HG03520 (cell line): ENCODE measurements at regions not wholly inside any gene's neighbourhood (a gene's known extent, or its start where the extent isn't known, plus 50 kb on each side); places are given as distances from the start of the nearest gene placed in this dataset.

ENCODE experiments used
- ATAC-seq: cut with Tn5 transposase; IDR thresholded peaks from one replicate; pipeline ENCODE4 v1.9.1; 2021; ENCODE audit warnings: mild to moderate bottlenecking, moderate library complexity; ENCODE audit not compliant: unreplicated experiment

DNA sequence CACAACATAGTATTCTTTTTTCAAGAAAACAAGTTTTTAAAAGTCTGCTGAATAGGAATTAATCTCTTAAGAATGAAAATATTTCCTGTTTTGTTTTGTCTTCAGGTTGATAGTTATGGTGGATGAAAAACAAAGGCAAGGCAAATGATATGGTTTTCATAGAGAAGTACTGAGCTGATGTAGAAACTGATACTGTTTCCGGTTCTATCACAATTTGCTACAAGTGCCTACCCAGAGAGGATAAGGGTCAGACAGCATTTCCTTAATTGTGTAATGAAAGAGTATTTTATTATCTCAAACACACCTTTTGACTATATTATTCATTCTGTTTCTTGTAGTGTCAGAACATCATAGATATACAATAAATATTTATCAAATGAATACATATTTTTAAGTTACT is 836.3 kb downstream of the SQOR start:
- no peak for ATAC-seq

- no peak for ATAC-seq
Observed at GRCh38 chr15:46489276-46489675, 854.4 kb downstream of the SQOR start.

GRCh38 chr15:46496491-46497115 is 861.8 kb downstream of the SQOR start:
- ATAC-seq: no peak

DNA sequence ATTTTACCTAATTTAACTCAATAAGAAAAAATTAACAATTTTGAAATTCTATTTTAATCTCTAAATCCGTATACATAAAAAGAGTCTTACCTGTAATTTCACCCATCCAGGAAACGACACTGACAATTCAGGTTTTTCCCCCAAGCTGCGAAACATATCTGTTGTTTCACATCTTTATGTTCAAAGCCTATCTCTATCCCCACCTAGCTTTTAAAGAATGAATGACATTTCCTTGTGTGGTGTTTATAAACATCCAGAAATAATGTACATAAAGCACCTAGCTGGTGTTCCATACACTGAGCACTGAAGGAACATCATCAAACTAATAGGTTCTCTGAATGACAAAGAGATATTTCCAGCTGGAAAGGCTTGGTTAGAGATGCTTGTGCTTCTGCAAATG is 867.8 kb downstream of the SQOR start:
- no peak for ATAC-seq

- ATAC-seq: no peak
Observed at GRCh38 chr15:46518381-46518780, 883.6 kb downstream of the SQOR start.

- no peak for ATAC-seq
Observed at GRCh38 chr15:46523701-46524100, 888.9 kb downstream of the SQOR start.

DNA sequence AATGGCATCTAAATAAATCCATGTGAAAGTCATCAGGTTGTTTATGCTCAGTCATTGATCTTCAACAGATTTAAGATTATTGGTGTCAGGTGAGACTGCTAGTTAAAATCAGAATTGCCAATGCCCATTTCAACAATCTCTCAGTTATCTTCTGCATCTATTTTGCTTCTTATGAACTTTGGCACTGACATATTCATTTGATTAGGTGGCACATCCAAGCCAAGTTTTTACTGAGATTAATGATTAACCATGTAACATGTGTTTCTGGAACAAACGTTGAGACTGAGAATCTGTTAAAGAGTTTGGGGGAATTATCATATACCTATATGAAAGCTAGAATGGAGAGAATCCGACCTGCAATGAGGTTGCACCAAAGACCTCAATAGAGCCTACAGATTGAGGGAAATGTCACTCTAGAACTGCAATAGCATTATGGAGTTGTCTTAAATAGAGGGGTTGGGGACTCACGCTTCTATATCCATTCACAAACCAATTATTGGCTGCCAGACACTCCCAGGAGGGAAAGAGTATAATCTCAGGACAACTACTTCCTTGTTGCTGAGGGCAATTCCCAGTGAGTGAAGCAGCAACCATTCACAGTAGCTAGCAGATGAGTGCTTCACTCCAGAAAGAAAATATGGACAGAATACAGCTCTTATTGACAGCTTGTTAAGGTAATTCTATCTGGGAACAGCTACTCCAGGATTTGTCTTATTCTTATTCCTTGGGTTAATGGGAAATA is 891.3 kb downstream of the SQOR start:
- no peak for ATAC-seq

GRCh38 chr15:46526726-46527110 is 891.9 kb downstream of the SQOR start:
- no peak for ATAC-seq

- no peak for ATAC-seq
Observed at GRCh38 chr15:46543626-46544025, 908.8 kb downstream of the SQOR start.

DNA sequence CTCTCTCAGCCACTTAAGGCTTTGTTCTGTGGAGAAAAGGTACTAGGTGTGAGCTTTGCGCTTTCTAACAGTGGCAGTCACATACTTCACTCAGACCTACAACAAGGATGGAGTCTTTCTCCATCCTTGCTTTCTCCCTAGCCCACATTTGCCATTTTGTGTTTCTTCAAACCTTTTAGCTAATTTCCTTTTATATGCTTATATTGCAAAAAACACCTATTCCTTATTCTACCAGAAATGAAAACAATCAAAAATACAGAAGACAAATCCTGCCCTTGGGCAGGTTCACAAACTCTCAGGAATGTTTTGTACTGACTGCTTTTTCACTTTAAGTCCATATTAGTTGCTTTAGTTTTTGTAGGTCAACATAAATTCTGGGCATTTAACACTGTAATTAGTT is 914.2 kb downstream of the SQOR start:
- no peak for ATAC-seq

DNA sequence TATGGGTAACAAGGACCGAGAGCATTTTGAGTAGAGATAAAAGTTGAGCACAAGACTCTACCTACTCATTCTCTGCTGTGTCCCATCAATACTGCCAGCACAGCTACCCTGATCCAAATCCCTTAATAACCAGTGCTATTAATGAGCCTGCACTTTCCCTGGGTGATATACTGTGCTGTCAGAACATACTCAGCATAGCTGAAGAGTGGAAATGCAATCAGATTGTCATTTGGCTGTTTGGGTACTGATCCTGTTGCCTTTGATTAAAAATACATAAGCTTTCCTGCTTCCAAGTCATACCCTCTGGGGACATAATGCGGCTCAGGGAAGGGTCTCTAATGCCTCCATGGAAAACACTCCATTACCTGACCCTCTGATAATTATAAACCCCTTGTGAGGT is 917.5 kb downstream of the SQOR start:
- no peak for ATAC-seq

DNA sequence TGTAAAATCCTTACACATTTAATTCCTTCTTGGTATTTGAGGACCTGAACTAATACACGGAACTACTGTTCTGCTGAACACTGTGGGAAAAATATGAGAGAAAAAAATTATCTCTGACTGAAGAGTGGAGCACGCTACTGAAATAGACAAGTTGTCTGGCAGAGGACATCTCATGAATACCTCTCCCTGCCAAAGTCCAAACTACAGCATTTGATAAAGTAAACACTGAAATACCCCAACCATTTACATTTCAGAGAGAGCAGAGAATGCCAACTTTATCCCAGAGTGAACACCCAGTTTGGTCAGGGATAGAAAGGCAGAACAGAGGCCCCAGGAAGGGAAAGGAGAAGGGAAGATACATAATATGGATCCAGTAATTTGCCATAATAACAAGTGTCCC is 920.7 kb downstream of the SQOR start:
- no peak for ATAC-seq

GRCh38 chr15:46556010-46556409 is 921.2 kb downstream of the SQOR start:
- no peak for ATAC-seq

DNA sequence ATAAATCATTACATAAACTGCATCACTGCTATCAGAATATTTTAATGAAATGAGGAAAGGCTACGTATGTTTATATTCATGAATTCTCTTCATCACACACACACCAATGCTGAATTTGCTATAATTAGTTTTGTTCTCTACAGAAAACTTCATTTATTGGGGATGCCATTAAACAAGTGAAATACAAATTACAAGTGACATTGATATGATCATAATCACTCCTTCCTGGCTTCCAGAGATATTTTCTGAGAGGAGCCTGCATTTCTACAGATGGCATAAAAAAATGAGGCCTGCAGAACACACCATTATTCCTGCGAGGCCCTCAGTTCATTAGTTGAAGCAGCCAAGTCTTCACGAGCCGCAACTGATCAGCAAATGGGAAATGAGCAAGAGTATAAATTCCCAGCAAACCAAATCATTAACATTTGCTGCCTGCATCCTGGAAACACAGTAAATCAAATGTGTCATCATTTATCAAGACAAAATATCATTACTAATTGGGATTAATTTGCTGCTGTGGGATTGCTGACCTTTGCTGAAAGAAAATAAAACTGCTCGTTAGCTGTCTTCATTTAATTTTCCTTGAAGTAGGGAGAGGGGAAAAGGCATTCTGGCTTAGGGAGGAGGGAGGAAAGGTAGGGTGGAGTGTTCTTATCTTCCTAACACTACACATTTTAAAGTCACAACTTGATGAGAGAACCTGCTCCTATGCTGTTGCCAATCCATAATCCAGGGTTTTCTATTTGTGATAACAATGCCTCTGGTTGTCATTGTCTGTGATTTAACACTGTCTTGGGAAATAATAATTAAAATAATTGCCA is 921.9 kb downstream of the SQOR start:
- no peak for ATAC-seq

GRCh38 chr15:46567968-46568367 is 933.1 kb downstream of the SQOR start:
- ATAC-seq: no peak

DNA sequence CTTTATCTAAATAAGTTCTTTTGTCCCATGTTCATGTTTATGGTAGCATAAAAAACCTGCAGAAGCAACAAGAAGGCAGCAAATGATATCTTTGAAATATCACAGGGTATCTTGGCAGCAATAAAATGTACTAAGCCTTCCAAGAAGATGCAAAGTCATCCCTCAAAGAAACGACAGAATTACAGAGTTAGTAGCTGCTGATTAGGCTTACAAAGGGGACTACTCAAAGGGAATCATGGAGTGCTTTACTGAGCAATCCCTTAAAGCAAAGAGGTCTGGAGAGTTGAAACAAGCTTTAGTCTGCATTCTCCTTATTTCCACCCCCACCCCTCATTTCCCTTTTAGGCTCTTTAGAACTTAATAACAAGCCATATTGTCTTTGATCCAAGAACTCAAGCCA is 935.0 kb downstream of the SQOR start:
- ATAC-seq: no peak

DNA sequence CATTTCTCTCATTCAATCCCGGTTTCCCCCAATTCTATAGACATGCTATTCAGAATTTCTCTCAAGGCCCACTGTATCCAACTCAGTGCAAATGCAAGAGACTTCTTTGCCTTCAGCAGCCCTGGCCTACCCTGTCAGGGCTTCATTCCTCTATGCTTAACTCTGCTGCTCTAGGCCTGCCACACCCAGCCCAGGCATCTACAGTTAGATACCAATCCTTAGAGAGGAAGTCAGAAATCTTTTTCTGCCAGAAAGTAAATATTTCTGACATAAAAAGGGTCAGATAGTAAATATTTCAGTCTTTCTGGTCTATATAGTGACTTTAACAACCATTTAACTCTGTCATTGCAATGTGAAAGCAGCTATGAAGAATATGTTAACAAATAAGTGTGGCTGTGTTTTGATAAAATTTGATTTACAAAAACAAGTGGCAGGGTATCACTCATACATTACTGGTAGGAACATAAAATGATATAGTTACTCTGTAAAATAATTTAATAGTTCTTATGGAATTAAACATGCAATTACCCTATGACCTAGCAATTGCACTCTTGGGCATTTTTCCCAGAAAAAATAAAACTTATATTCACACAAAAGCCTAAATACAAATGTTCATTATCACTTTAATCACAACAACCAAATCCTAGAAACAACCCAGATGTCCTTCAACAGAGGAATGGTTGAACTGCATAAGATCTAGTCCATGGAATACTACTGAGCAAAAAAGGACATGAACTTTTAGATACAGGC is 942.0 kb downstream of the SQOR start:
- no peak for ATAC-seq

DNA sequence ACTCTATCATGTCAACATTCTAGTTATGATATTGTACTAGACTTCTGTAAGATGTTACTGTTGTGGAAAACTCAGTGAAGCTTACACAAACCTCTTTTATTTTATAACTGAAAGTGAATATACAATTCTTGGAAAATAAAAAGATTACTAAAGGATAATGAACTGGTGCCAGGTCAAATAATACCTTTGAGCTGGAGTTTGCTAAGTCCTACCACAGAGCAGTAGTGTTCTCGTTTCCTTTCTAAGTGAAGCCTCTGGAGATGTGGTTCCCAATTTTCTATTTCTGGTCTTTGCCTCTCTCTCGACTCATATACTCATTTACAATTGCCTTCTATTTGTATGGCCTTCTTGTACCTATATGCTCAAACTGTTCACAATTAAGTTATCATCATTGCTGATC is 942.9 kb downstream of the SQOR start:
- no peak for ATAC-seq

- ATAC-seq: no peak
Observed at GRCh38 chr15:46580487-46580886, 945.7 kb downstream of the SQOR start.

GRCh38 chr15:46580924-46581323 is 946.1 kb downstream of the SQOR start:
- no peak for ATAC-seq

DNA sequence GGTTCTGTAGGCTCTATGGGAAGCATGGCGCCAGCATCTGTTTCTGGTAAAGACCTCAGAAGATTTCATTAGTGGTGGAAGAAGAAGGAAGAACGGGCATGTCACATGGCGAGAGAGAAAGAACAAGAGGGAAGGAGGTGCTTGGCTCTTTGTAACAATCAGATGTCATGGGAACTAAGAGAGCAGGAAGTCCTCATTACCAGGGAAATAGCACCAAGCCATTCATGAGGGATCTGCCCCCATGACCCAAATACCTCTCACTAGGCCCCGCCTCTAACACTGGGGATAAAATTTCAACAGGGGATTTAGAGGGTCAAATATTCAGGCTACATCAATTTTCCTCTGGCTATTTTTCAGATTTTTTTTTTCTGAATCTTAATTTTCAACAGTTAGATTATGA is 954.3 kb downstream of the SQOR start:
- ATAC-seq: no peak
